ENCODE measurements at regions not wholly inside any gene's neighbourhood (a gene's known extent, or its start where the extent isn't known, plus 50 kb on each side); places are given as distances from the start of the nearest gene placed in this dataset.

DNA sequence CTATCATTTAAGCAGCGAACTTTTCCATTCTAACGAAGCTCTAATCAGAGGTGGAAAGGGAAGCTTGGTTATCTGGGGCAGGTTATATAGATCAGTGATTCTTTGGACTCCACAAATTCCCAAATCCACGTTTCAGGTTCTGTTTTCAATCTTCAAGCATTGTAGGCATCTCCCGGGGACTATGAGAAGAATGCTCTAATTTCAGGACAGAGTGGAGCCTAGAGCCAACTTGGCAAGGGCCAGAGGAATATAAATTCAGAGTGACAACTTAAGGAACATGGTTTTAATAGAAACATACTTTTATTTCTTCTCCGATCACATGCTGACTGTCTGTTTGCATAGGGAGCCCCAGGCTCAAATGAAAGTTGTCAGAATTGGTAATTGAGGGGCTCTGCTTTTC lies 514.0 kb upstream of the KLF4 start:
- Histone ChIP-seq H3K4me1 (ENCODE audit: insufficient read depth, low read length) (peaks cover 12% of the 10 kb centered on the region), H3K9me3 (ENCODE audit: control insufficient read depth, insufficient read depth, low read length) (no peaks in the 10 kb centered on the region), H3K9ac (ENCODE audit: low read depth, low read length) (no peak overlapping the region), H3K36me3 (ENCODE audit: insufficient read depth, low read length) (no peaks in the 10 kb centered on the region)

DNA sequence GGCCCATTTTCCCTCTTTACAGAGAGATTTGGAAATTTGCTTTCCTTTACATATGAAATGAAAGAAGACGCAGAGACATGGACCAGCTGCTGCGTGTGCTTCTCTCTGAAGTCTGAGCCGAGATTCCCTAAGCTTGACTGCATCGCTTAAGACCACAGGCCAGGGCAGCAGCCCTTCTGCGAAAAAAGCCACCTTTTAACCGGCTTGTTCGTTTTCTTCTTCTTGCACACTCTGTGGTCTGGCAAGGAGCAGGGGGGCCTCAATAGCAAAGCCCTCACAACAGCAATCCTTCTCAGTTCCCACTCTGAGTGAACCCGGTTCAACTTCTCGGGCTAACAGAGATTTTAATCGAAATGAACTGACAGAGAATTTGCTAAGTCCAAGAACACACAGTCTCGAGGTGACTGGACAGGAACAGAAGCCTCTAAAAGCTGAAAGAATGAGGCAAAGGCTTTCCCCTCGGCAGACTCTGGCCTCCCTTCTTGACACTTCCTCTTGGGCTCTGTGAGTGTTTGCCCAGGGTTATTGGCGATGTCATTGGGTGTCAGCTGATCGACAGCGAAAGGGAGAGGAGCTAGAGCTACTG lies 512.9 kb upstream of the KLF4 start:
- peaks cover 15% of the 10 kb centered on the region for H3K4me1 ChIP-seq (ENCODE audit: insufficient read depth, low read length)
- no peaks in the 10 kb centered on the region for H3K9me3 ChIP-seq (ENCODE audit: control insufficient read depth, insufficient read depth, low read length)
- H3K36me3 ChIP-seq (ENCODE audit: insufficient read depth, low read length): no peaks in the 10 kb centered on the region
- H3K9ac ChIP-seq (ENCODE audit: low read depth, low read length): no peak overlapping the region

DNA sequence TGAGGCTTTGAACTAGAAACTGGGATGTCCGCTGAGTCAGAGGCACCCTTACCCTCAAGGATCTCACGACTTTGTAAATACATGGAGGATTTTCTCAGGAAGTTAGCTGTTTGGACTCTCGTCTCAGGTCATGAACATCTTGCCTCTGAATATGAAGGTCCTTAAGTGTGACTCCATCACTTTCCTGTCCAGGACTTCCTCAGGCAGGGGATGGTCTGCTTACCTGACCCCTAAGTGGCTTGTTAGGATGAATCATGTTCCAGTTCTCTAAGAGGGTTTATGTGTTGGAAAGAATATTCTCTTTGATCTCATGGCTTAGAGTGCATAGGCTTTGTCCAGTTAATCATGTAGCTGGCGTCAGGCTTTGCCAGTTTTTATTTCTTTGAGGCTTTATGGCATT lies 511.7 kb upstream of the KLF4 start:
- H3K9ac ChIP-seq (ENCODE audit: low read depth, low read length): no peak overlapping the region
- H3K36me3 ChIP-seq (ENCODE audit: insufficient read depth, low read length): no peaks in the 10 kb centered on the region
- H3K4me1 ChIP-seq (ENCODE audit: insufficient read depth, low read length): peaks cover 15% of the 10 kb centered on the region
- no peaks in the 10 kb centered on the region for H3K9me3 ChIP-seq (ENCODE audit: control insufficient read depth, insufficient read depth, low read length)

DNA sequence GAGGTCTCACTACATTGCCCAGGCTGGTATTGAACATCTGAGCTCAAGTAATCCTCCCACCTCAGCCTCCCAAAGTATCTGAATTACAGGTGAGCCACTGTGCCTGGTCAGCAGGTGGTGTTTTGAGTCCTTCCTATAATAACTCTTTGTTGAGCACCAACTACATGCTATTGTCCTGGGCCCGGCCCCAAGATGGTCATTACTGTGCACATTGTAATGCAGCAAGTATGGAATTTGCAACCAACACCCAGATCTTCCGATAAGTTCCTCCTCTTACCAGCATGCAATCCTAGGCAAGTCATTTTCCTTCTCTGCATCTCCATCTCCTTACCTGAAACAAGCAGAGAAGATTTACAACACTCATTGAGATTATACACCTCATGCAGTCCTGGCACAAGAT lies 510.3 kb upstream of the KLF4 start:
- Histone ChIP-seq H3K4me1 (ENCODE audit: insufficient read depth, low read length) (peaks cover 15% of the 10 kb centered on the region), H3K9ac (ENCODE audit: low read depth, low read length) (no peak overlapping the region), H3K9me3 (ENCODE audit: control insufficient read depth, insufficient read depth, low read length) (no peaks in the 10 kb centered on the region), H3K36me3 (ENCODE audit: insufficient read depth, low read length) (no peaks in the 10 kb centered on the region)

DNA sequence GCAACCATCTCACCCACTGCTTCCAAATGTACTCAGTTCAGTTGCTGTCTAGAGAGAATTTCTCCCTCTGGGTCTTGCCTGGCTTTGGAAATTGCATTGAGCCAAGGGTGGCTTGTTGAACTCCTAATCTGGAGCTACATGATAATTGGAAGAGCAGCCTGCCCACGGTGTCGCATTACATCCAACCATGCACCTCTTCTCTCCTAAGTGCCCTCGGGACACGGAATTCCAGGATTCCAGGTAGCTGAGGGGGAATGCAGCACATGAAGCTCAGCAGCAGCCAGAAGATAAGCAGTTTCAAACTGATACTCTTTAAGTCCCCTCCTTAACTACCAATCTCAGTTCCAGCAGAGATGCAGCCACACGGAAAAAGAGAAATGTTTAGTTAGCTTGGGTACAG lies 509.4 kb upstream of the KLF4 start:
- H3K9me3 ChIP-seq (ENCODE audit: control insufficient read depth, insufficient read depth, low read length): no peaks in the 10 kb centered on the region
- peaks cover 15% of the 10 kb centered on the region for H3K4me1 ChIP-seq (ENCODE audit: insufficient read depth, low read length)
- H3K9ac ChIP-seq (ENCODE audit: low read depth, low read length): no peak overlapping the region
- no peaks in the 10 kb centered on the region for H3K36me3 ChIP-seq (ENCODE audit: insufficient read depth, low read length)

DNA sequence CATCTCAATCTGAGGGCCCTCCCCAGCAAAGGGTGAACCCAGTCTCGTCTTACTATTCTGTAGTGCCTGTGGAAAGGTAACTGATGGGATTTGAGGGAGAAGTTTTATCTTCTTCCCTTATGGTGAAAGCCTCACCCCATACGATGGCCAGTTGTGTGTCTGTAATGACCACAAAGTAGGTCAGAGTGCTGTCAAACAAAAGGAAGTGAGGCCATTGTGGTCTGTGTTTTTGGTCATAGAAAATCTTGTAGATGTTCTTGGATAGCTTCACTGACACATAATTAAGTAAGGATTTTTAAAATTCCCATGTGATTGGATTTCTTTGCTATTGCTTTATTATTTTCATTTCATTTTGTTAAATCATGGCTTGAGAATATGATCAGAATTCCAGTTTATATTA lies 505.1 kb upstream of the KLF4 start:
- H3K36me3 ChIP-seq (ENCODE audit: insufficient read depth, low read length): no peaks in the 10 kb centered on the region
- H3K9me3 ChIP-seq (ENCODE audit: control insufficient read depth, insufficient read depth, low read length): no peaks in the 10 kb centered on the region
- peaks cover 14% of the 10 kb centered on the region for H3K4me1 ChIP-seq (ENCODE audit: insufficient read depth, low read length)
- no peak overlapping the region for H3K9ac ChIP-seq (ENCODE audit: low read depth, low read length)

DNA sequence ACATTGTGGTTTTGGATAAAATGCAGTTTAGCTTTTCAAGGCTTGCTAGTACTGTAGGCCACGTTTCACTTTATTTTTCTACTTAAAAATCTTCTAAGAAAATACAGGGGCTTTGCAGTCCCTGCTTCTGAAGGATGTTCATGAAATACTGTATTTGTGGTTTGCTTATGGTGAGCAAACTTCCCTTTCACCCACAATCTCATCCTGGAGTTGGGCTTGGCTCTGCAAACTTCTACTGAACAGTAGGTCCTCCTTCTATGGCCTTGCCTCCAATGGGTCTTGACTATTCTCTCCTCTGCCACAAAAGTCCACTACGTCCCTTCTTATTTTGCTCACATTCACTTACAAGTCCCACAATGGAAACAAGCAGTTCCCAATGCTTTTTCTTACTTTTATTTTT lies 502.7 kb upstream of the KLF4 start:
- Histone ChIP-seq H3K9ac (ENCODE audit: low read depth, low read length) (no peak overlapping the region), H3K9me3 (ENCODE audit: control insufficient read depth, insufficient read depth, low read length) (no peaks in the 10 kb centered on the region), H3K36me3 (ENCODE audit: insufficient read depth, low read length) (no peaks in the 10 kb centered on the region), H3K4me1 (ENCODE audit: insufficient read depth, low read length) (no peaks in the 10 kb centered on the region)

DNA sequence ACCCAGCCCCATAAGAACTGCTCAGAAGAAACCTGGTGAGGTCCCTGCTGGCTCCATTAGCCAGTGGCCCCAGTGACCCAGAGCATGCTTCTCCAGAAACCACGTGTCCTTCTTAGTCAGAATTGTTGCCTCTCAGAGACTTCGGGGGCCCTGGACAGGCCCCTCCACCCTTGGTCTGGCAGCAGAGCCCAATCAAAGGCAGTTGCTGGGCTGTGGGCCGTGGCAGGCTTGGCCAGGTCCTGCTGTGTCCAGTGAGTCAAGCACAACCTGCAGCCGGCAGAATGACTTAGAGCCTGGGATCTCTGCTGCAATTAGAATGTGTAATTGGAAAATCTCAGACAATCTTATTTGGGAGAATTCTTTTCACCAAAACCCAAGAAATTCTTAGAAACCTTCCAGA lies 502.0 kb upstream of the KLF4 start:
- no peaks in the 10 kb centered on the region for H3K4me1 ChIP-seq (ENCODE audit: insufficient read depth, low read length)
- no peaks in the 10 kb centered on the region for H3K36me3 ChIP-seq (ENCODE audit: insufficient read depth, low read length)
- H3K9ac ChIP-seq (ENCODE audit: low read depth, low read length): no peak overlapping the region
- no peaks in the 10 kb centered on the region for H3K9me3 ChIP-seq (ENCODE audit: control insufficient read depth, insufficient read depth, low read length)

DNA sequence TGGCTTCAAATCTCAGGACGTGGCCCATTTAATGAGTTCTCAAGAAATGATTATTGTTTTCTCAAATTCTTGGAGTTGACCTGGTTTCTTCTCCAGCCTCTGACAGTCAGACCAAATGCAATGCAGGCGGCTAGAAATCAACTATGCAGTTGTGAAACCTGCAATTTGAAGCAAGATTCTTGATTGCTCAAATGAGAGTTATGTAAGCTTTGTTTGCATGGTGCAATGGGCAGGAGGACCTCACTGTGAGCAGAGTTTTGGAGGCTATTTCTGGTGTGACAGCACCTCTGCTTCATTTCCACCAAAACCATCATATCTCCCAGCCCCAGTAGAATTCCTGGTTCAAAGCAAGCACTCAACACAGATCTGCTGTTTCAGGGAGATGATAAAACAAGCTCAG lies 500.0 kb upstream of the KLF4 start:
- H3K4me1 ChIP-seq (ENCODE audit: insufficient read depth, low read length): no peaks in the 10 kb centered on the region
- no peak overlapping the region for H3K9ac ChIP-seq (ENCODE audit: low read depth, low read length)
- H3K36me3 ChIP-seq (ENCODE audit: insufficient read depth, low read length): no peaks in the 10 kb centered on the region
- no peaks in the 10 kb centered on the region for H3K9me3 ChIP-seq (ENCODE audit: control insufficient read depth, insufficient read depth, low read length)

DNA sequence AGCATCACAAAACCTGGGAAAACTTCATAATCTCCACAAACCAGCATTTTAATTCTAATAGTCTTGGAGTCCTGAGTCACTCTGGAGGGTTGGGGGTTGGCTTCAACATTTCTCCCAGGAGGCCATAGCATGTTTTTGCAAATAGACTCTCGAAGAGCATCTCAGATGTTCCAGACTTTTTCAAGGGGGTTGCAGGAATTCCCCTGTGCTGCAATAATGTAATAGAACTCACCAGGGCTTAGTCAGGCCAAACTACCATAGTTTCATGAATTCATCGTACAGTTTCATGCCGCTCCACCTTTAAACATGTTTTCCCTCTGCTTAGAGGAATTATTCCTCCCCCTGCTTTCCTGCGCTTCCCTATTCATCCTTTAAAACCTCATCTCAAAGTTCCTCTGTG lies 499.5 kb upstream of the KLF4 start:
- no peaks in the 10 kb centered on the region for H3K4me1 ChIP-seq (ENCODE audit: insufficient read depth, low read length)
- H3K36me3 ChIP-seq (ENCODE audit: insufficient read depth, low read length): no peaks in the 10 kb centered on the region
- H3K9ac ChIP-seq (ENCODE audit: low read depth, low read length): no peak overlapping the region
- no peaks in the 10 kb centered on the region for H3K9me3 ChIP-seq (ENCODE audit: control insufficient read depth, insufficient read depth, low read length)

DNA sequence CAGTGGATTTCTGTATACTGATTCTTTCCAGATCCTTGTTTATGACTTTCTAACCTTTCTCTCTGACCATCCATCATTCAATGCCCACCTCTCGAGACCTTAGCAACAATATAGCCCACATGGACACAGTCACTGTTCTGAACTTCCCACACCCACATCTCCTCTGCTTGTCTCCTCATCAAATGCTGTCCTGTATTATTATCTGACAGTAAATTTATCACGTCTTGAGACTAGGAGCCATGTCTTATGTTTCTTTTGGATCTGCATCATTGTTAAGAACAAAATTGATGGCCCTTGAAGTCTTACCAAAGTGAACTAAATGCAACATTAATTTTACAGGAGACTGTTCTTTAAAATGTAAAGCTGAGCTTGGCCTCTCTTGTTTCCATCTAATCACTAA lies 495.4 kb upstream of the KLF4 start:
- Histone ChIP-seq H3K9me3 (ENCODE audit: control insufficient read depth, insufficient read depth, low read length) (no peaks in the 10 kb centered on the region), H3K9ac (ENCODE audit: low read depth, low read length) (no peak overlapping the region), H3K4me1 (ENCODE audit: insufficient read depth, low read length) (no peaks in the 10 kb centered on the region), H3K36me3 (ENCODE audit: insufficient read depth, low read length) (no peaks in the 10 kb centered on the region)

DNA sequence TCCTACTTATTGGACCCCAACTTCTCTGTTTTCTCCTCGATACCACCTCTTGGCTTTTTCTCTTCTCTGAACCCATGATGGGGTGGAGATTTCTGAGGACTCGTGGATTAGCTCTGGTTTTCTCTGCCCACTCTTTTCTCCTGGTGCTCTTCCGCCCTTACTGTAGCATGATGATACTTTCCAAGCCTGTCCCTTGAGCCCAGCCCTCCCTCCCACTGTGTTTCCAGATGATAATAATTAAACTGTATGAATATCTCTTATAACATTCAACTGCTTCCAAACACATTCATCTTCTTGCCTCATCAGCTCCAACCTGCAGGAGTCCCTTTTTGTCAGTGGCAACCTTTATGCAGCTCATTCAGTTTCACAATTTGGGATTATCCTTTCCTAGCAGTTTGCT lies 494.2 kb upstream of the KLF4 start:
- Histone ChIP-seq H3K36me3 (ENCODE audit: insufficient read depth, low read length) (no peaks in the 10 kb centered on the region), H3K9me3 (ENCODE audit: control insufficient read depth, insufficient read depth, low read length) (no peaks in the 10 kb centered on the region), H3K9ac (ENCODE audit: low read depth, low read length) (no peak overlapping the region), H3K4me1 (ENCODE audit: insufficient read depth, low read length) (no peaks in the 10 kb centered on the region)

DNA sequence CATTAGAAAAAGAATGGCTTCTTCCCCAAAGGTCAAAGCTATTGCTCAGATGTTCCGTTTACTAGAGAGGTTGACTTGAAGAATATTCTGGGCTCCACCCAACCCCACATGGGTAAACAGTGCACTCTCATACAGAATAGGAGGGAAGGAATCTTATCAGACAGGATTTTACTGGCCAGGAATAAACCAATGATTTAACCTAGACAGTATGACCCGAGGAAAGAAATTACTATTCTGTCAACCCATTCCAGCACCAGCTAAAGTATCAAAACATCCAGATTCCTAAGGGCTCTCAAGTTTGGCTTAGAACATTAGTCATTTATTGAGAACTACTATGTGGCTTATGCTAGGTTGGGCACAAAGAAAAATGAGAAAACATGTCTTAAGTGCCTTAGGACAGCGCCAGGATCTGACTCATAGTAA lies 493.6 kb upstream of the KLF4 start:
- no peaks in the 10 kb centered on the region for H3K4me1 ChIP-seq (ENCODE audit: insufficient read depth, low read length)
- no peaks in the 10 kb centered on the region for H3K9me3 ChIP-seq (ENCODE audit: control insufficient read depth, insufficient read depth, low read length)
- no peak overlapping the region for H3K9ac ChIP-seq (ENCODE audit: low read depth, low read length)

DNA sequence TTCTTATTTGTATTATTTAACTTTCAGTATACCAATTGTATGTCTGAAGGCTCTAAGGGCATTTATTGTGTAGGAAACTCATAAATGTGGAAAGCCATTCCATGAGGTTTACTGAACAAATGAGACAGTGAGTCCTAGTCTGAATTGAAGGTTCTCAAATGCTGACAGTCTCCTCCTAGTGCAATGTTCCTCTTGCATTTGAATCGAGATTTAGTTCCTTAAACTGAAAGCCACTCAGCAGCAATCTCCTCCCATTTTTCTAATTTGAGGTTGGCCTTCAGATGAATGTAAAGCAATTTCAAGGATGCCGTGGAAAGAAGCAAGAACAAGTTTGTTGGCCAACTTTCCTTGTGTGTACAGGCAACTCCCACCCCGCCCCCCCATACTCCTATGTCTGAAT lies 493.2 kb upstream of the KLF4 start:
- H3K36me3 ChIP-seq (ENCODE audit: insufficient read depth, low read length): no peaks in the 10 kb centered on the region
- H3K4me1 ChIP-seq (ENCODE audit: insufficient read depth, low read length): no peaks in the 10 kb centered on the region
- H3K9me3 ChIP-seq (ENCODE audit: control insufficient read depth, insufficient read depth, low read length): no peaks in the 10 kb centered on the region
- H3K9ac ChIP-seq (ENCODE audit: low read depth, low read length): no peak overlapping the region

More for the DNA sequence above, 493.6 kb upstream of the KLF4 start:
- no peaks in the 10 kb centered on the region for H3K36me3 ChIP-seq (ENCODE audit: insufficient read depth, low read length)

DNA sequence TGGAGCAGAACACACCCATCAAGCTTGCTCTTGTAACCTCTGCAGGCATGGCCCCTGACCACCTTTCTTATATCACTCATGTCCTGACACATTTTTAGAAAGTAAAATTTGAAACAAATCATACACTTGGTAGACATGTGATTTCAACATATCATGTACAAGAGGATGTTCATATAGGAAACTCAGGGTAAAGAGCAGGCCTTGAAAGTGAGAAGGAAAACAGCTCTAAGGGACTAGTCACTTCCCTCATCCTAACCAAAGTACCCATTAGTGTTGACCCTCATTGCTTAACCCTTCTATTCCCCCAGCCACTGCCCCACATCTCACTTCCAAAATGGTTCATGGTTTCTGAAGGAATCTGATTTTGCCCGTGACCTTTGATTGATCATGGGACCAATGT lies 492.4 kb upstream of the KLF4 start:
- H3K9me3 ChIP-seq (ENCODE audit: control insufficient read depth, insufficient read depth, low read length): no peaks in the 10 kb centered on the region
- H3K9ac ChIP-seq (ENCODE audit: low read depth, low read length): no peak overlapping the region
- no peaks in the 10 kb centered on the region for H3K4me1 ChIP-seq (ENCODE audit: insufficient read depth, low read length)
- H3K36me3 ChIP-seq (ENCODE audit: insufficient read depth, low read length): no peaks in the 10 kb centered on the region

DNA sequence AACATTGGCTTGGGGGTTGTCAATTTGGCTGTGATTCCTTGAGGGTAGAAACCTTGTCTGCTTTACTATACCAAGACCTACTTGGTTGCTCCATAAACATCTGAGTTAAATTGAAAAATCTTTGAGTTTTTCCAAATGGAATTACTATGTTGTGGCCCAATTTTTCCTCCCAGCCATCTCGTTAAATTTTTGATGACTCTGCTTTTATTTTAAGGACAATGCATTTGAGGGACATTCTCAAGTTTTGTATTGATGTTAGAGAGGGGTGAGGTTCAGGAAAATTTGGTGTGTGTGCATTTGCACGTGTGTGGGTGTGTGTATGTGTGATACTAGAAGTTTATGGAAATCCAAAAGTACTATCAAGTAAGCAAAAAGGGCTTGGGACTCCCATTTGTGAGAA lies 491.4 kb upstream of the KLF4 start:
- Histone ChIP-seq H3K4me1 (ENCODE audit: insufficient read depth, low read length) (no peaks in the 10 kb centered on the region), H3K9me3 (ENCODE audit: control insufficient read depth, insufficient read depth, low read length) (no peaks in the 10 kb centered on the region), H3K36me3 (ENCODE audit: insufficient read depth, low read length) (no peaks in the 10 kb centered on the region), H3K9ac (ENCODE audit: low read depth, low read length) (no peak overlapping the region)

Measured in ES-I3 (cell line).